ENCODE measurements at regions not wholly inside any gene's neighbourhood (a gene's known extent, or its start where the extent isn't known, plus 50 kb on each side); places are given as distances from the start of the nearest gene placed in this dataset.

GRCh38 chr2:151091583-151091982 is 170.1 kb downstream of the RBM43 start:
- TF ChIP-seq POLR2AphosphoS5 (IDR thresholded peaks at IDR 0.05; ENCODE audit: low read depth, low read length) (no peak), TAF1 (IDR thresholded peaks at IDR 0.05; ENCODE audit: borderline replicate concordance, insufficient read depth, low read length) (no peak), REST (IDR thresholded peaks at IDR 0.05; ENCODE audit: insufficient read depth in 1 of 2, low read depth in 2 of 2, low read length in 2 of 2) (no peak)

Measured in PFSK-1 (cell line).